H1 (cell line): ENCODE measurements at regions not wholly inside any gene's neighbourhood (a gene's known extent, or its start where the extent isn't known, plus 50 kb on each side); places are given as distances from the start of the nearest gene placed in this dataset.

Source experiments
- CTCF ChIA-PET: fragments of 300-600 bp; sonication (Branson Sonifier 250); formaldehyde crosslinking; loops from one replicate; lab custom pipeline; 2021; ENCODE audit not compliant: partially characterized antibody; lab: Charles Lee
- POLR2A ChIA-PET: fragments of 300-600 bp; sonication (Branson Sonifier 250); formaldehyde crosslinking; loops from one replicate; lab custom pipeline; 2021; ENCODE audit warnings: inconsistent platforms; ENCODE audit not compliant: partially characterized antibody; lab: Charles Lee
- DNase-seq, 2 experiments: peaks; one replicate each; pipeline versions ENCODE4 v3.0.0 to v3.0.0-alpha.2; 2010 to 2022; ENCODE audit warnings: low spot score in 2 of 2, low read depth in 1 of 2, mixed read lengths in 1 of 2
- FAIRE-seq: peaks from 2 replicates; lab custom pipeline; 2011; peaks lifted over from hg19 to GRCh38; lab: Jason Lieb, UNC
- H2AFZ ChIP-seq: 2 replicates; pipeline ENCODE4 v1.8.1; 2012; ENCODE audit warnings: low read length, inconsistent platforms
- H2AK5ac ChIP-seq: 2 replicates; pipeline ENCODE4 v1.6.1; 2013; ENCODE audit warnings: low read depth, low read length
- H2BK120ac ChIP-seq: replicated peaks from 2 replicates; pipeline ENCODE3; 2013; ENCODE audit warnings: low read depth, low read length, inconsistent platforms
- H2BK12ac ChIP-seq: 2 replicates; pipeline ENCODE4 v1.6.1; 2013; ENCODE audit warnings: low read depth, low read length
- H2BK15ac ChIP-seq: 2 replicates; pipeline ENCODE4 v1.6.1; 2013; ENCODE audit warnings: low read length
- H2BK20ac ChIP-seq: 2 replicates; pipeline ENCODE4 v1.6.1; 2013; ENCODE audit warnings: low read length
- H2BK5ac ChIP-seq: 2 replicates; pipeline ENCODE4 v1.6.1; 2013; ENCODE audit warnings: low read depth, low read length
- H3K14ac ChIP-seq: 2 replicates; pipeline ENCODE4 v1.6.1; 2013; ENCODE audit warnings: inconsistent platforms; ENCODE audit not compliant: insufficient read length
- H3K18ac ChIP-seq: 2 replicates; pipeline ENCODE4 v1.6.1; 2013; ENCODE audit warnings: low read length; ENCODE audit errors: extremely low read depth
- H3K23ac ChIP-seq: 2 replicates; pipeline ENCODE4 v1.6.1; 2013; ENCODE audit warnings: inconsistent platforms; ENCODE audit not compliant: insufficient read length
- H3K23me2 ChIP-seq: 2 replicates; pipeline ENCODE4 v1.6.1; 2013; ENCODE audit warnings: low read depth, low read length
- H3K27ac ChIP-seq: 2 replicates; pipeline ENCODE4 v1.6.1; 2011; ENCODE audit warnings: low read depth, low read length, inconsistent platforms
- H3K27me3 ChIP-seq, 4 experiments: replicated peaks in 1 of 4; 1 replicate in 1 of 4; 2 replicates in 3 of 4; pipeline versions ENCODE4 v1.6.1 to v1.8.1; 2011 to 2013; ENCODE audit warnings: low read length in 3 of 4, mild to moderate bottlenecking in 3 of 4, inconsistent platforms in 2 of 4, mixed read lengths in 2 of 4, moderate library complexity in 1 of 4; ENCODE audit not compliant: control insufficient read depth in 3 of 4, insufficient read depth in 3 of 4; ENCODE audit errors: extremely low read depth in 1 of 4
- H3K36me3 ChIP-seq, 4 experiments: 2 replicates each; pipeline versions ENCODE4 v1.6.1 to v1.8.1; 2011 to 2013; ENCODE audit warnings: mild to moderate bottlenecking in 4 of 4, low read length in 3 of 4, moderate library complexity in 2 of 4, control low read depth in 1 of 4, inconsistent platforms in 1 of 4; ENCODE audit not compliant: insufficient read depth in 4 of 4, control insufficient read depth in 2 of 4
- H3K4ac ChIP-seq: replicated peaks from 2 replicates; pipeline ENCODE3; 2013; ENCODE audit warnings: low read length, low read depth, mixed read lengths, inconsistent platforms; ENCODE audit not compliant: insufficient read length
- H3K4me1 ChIP-seq, 4 experiments: replicated peaks in 1 of 4; 1 replicate in 1 of 4; 2 replicates in 3 of 4; pipeline versions ENCODE4 v1.6.1 to v1.8.1; 2011 to 2013; ENCODE audit warnings: low read length in 3 of 4, inconsistent platforms in 2 of 4, mixed read lengths in 1 of 4; ENCODE audit not compliant: insufficient read depth in 4 of 4, control insufficient read depth in 3 of 4
- H3K4me2 ChIP-seq, 2 experiments: 2 replicates each; pipeline versions ENCODE4 v1.6.1 to v1.8.1; 2011 to 2013; ENCODE audit warnings: low read depth in 2 of 2, low read length in 2 of 2, control low read depth in 1 of 2, inconsistent platforms in 1 of 2, mild to moderate bottlenecking in 1 of 2; ENCODE audit not compliant: insufficient read depth in 1 of 2
- H3K4me3 ChIP-seq, 4 experiments: fragments of 200-600, 300-600 bp in 1 of 4; sonication (generic), shearing (Covaris generic), sonication (Bioruptor Twin) in 1 of 4; 2 replicates each; pipeline versions ENCODE4 v1.5.1 to v1.8.1; 2011 to 2016; ENCODE audit warnings: low read length in 4 of 4, low read depth in 3 of 4, control low read depth in 2 of 4, inconsistent platforms in 2 of 4, mild to moderate bottlenecking in 2 of 4, mixed read lengths in 1 of 4, moderate library complexity in 1 of 4; ENCODE audit not compliant: insufficient read depth in 2 of 4; ENCODE audit errors: extremely low read depth in 1 of 4
- H3K56ac ChIP-seq: replicated peaks from 2 replicates; pipeline ENCODE3; 2013; ENCODE audit warnings: low read depth, mild to moderate bottlenecking, mixed read lengths, low read length, inconsistent platforms; ENCODE audit not compliant: insufficient read length
- H3K79me1 ChIP-seq: 2 replicates; pipeline ENCODE4 v1.6.1; 2013; ENCODE audit warnings: low read depth, low read length, control low read depth
- H3K79me2 ChIP-seq, 2 experiments: 2 replicates each; pipeline versions ENCODE4 v1.6.1 to v1.8.1; 2012 to 2013; ENCODE audit warnings: low read length in 2 of 2, mild to moderate bottlenecking in 2 of 2, inconsistent platforms in 1 of 2; ENCODE audit not compliant: insufficient read depth in 2 of 2, control insufficient read depth in 1 of 2
- H3K9ac ChIP-seq, 4 experiments: replicated peaks in 1 of 4; 1 replicate in 1 of 4; 2 replicates in 3 of 4; pipeline versions ENCODE4 v1.6.1 to v1.8.1; 2011 to 2013; ENCODE audit warnings: low read depth in 3 of 4, low read length in 3 of 4, control low read depth in 2 of 4, mild to moderate bottlenecking in 2 of 4, moderate library complexity in 2 of 4, inconsistent platforms in 1 of 4; ENCODE audit errors: extremely low read depth in 1 of 4
- H3K9me3 ChIP-seq, 2 experiments: 2 replicates each; pipeline versions ENCODE4 v1.6.1 to v1.8.1; 2012 to 2013; ENCODE audit warnings: mild to moderate bottlenecking in 2 of 2, moderate library complexity in 2 of 2, control low read depth in 1 of 2, inconsistent platforms in 1 of 2, low read depth in 1 of 2, low read length in 1 of 2, mixed read lengths in 1 of 2; ENCODE audit not compliant: insufficient read depth in 2 of 2
- H4K20me1 ChIP-seq, 2 experiments: replicated peaks in 1 of 2; 2 replicates each; pipeline versions ENCODE3 to v1.8.1; 2011 to 2013; ENCODE audit warnings: inconsistent platforms in 2 of 2, low read length in 2 of 2, mild to moderate bottlenecking in 1 of 2; ENCODE audit not compliant: insufficient read depth in 2 of 2, control insufficient read depth in 1 of 2
- H4K5ac ChIP-seq: 2 replicates; pipeline ENCODE4 v1.6.1; 2013; ENCODE audit warnings: low read length, low read depth, mixed read lengths, inconsistent platforms; ENCODE audit not compliant: insufficient read length
- H4K8ac ChIP-seq: 2 replicates; pipeline ENCODE4 v1.8.0; 2013; ENCODE audit warnings: mild to moderate bottlenecking, moderate library complexity, low read length, inconsistent platforms; ENCODE audit not compliant: insufficient read depth; ENCODE audit errors: extremely low read depth
- H4K91ac ChIP-seq: replicated peaks from 2 replicates; pipeline ENCODE3; 2013; ENCODE audit warnings: low read length, mixed read lengths, inconsistent platforms; ENCODE audit not compliant: insufficient read length
- CBX8 ChIP-seq: fragments of 300-800, 300-1000 bp; sonication (generic); IDR thresholded peaks from 2 replicates; pipeline ENCODE4 v1.7.1; 2016; ENCODE audit warnings: low read depth, low read length, borderline replicate concordance
- CTBP2 ChIP-seq: IDR thresholded peaks from 2 replicates; pipeline ENCODE4 v1.7.0; 2011; ENCODE audit warnings: borderline replicate concordance, mild to moderate bottlenecking, moderate library complexity, mixed read lengths, low read length; ENCODE audit not compliant: insufficient read depth, insufficient read length
- GTF2F1 ChIP-seq: IDR thresholded peaks from 2 replicates; pipeline ENCODE4 v1.6.1; 2012; ENCODE audit warnings: low read depth, low read length, improper control_type of control experiment, borderline replicate concordance
- HDAC2 ChIP-seq, 2 experiments: fragments of 300-600 bp in 1 of 2; sonication (generic) in 1 of 2; IDR thresholded peaks; 2 replicates each; pipeline ENCODE4 v1.6.1; 2011 to 2012; ENCODE audit warnings: low read depth in 2 of 2, low read length in 2 of 2, mild to moderate bottlenecking in 2 of 2, moderate library complexity in 2 of 2, borderline replicate concordance in 1 of 2, inconsistent platforms in 1 of 2
- JUN ChIP-seq: IDR thresholded peaks from 2 replicates; pipeline ENCODE4 v1.6.1; 2011; ENCODE audit warnings: low read depth, mild to moderate bottlenecking, improper control_type of control experiment, low read length
- JUND ChIP-seq: IDR thresholded peaks from 2 replicates; pipeline ENCODE4 v1.6.1; 2011; ENCODE audit warnings: mild to moderate bottlenecking, improper control_type of control experiment, low read length
- RNF2 ChIP-seq: fragments of 200-900, 300-1000 bp; sonication (generic); IDR thresholded peaks from 2 replicates; pipeline ENCODE4 v1.7.1; 2016; ENCODE audit warnings: borderline replicate concordance, low read depth, mild to moderate bottlenecking, antibody characterized with exemption, low read length; ENCODE audit not compliant: poor library complexity, severe bottlenecking; ENCODE audit errors: missing control alignments
- SAP30 ChIP-seq: fragments of 300-600 bp; sonication (generic); IDR thresholded peaks from 2 replicates; pipeline ENCODE4 v1.7.1; 2012; ENCODE audit warnings: low read length, moderate library complexity, mild to moderate bottlenecking, inconsistent platforms; ENCODE audit not compliant: insufficient read depth, insufficient replicate concordance
- SRF ChIP-seq: IDR thresholded peaks from 2 replicates; pipeline ENCODE4 v1.6.1; 2011; ENCODE audit warnings: mild to moderate bottlenecking, low read depth, low read length, moderate library complexity
- TAF1 ChIP-seq: IDR thresholded peaks from 2 replicates; pipeline ENCODE4 v1.6.1; 2011; ENCODE audit warnings: mild to moderate bottlenecking, low read depth, low read length
- WGBS, 2 experiments: shearing (Covaris generic) in 1 of 2; methylation state at CpG; one replicate each; pipeline versions ENCODE4 v1.1.6 to v1.1.7; 2013 to 2015; ENCODE audit warnings: low lambda C conversion rate in 2 of 2, mixed read lengths in 2 of 2, inconsistent platforms in 1 of 2, low coverage in 1 of 2, missing lambda C conversion rate in 1 of 2; ENCODE audit not compliant: insufficient replicate concordance in 2 of 2, insufficient coverage in 1 of 2, insufficient read length in 1 of 2; ENCODE audit errors: extremely low coverage in 1 of 2, missing lambda C conversion rate in 1 of 2; 5-methylcytosine and 5-hydroxymethylcytosine counted together
- TF ChIP-seq, protein P1 (sequence below): IDR thresholded peaks from 2 replicates; pipeline ENCODE4 v1.6.1; 2012; ENCODE audit warnings: low read length, inconsistent platforms

DNA sequence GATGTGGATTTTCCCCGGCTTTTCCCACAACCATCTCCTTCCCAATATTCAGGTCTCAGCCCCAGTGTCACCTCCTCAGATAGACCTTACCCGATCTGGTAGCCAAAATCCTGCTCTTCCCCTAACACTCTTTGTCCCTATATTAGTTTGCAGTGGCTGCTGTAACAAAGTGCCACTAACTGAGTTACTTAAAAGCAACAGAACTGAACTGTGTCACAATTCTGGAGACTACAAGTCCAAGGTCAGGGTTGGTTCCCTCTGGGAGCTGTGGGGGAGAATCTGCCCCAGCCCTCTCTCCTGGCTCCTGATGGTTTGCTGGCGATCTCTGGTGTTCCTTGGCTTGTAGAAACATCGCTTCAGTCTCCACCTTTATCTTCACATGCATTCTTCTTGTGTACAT lies 64.0 kb downstream of the NENF start:
- POLR2A ChIA-PET: interaction anchor here (1.6 kb wide), 1 partner anchor 111 kb away, joined by 6 read pairs; the partner anchor contains the start of gene ATF3
- H3K9ac ChIP-seq: no peak overlapping the region
- H3K79me2 ChIP-seq: no peaks in the 10 kb centered on the region
- no peak overlapping the region for H3K27ac ChIP-seq
- no peak overlapping the region for H3K4me2 ChIP-seq
- no peak overlapping the region for H2BK5ac ChIP-seq
- no peak overlapping the region for H3K4me3 ChIP-seq
- H2BK120ac ChIP-seq: no peak overlapping the region
- H2AFZ ChIP-seq: no peak overlapping the region
- WGBS, 2 experiments: 96% methylated on average over 4 of the region's 4 CpGs; no CpG with 5 or more reads in 1 of the 2 experiments
- no peak overlapping the region for H2BK20ac ChIP-seq
- CTCF ChIA-PET: interaction anchor here (1.5 to 3.2 kb wide), 3 partner anchors 19 to 109 kb away, joined by 3 to 16 read pairs (median 3); no protein-coding TSS in a partner anchor
- DNase-seq: no peak
- no peaks in the 10 kb centered on the region for H3K4me1 ChIP-seq
- no peak overlapping the region for H4K91ac ChIP-seq
- no peak overlapping the region for H2BK15ac ChIP-seq
- H4K5ac ChIP-seq: no peak overlapping the region
- no peaks in the 10 kb centered on the region for H4K20me1 ChIP-seq
- H3K56ac ChIP-seq: no peak overlapping the region
- H2AK5ac ChIP-seq: no peak overlapping the region
- no peak overlapping the region for H4K8ac ChIP-seq
- H3K14ac ChIP-seq: no peak overlapping the region
- H3K27me3 ChIP-seq: no peaks in the 10 kb centered on the region; a peak in 1 of 7 replicates
- H3K23ac ChIP-seq: no peak overlapping the region
- no peak overlapping the region for H3K18ac ChIP-seq
- H2BK12ac ChIP-seq: no peak overlapping the region
- TF ChIP-seq GTF2F1: no peak
- no peak for TF ChIP-seq CBX8
- no peak for TF ChIP-seq SRF
- TF ChIP-seq, protein P1, sequence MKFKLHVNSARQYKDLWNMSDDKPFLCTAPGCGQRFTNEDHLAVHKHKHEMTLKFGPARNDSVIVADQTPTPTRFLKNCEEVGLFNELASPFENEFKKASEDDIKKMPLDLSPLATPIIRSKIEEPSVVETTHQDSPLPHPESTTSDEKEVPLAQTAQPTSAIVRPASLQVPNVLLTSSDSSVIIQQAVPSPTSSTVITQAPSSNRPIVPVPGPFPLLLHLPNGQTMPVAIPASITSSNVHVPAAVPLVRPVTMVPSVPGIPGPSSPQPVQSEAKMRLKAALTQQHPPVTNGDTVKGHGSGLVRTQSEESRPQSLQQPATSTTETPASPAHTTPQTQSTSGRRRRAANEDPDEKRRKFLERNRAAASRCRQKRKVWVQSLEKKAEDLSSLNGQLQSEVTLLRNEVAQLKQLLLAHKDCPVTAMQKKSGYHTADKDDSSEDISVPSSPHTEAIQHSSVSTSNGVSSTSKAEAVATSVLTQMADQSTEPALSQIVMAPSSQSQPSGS: no peak
- no peak for TF ChIP-seq JUND
- TF ChIP-seq HDAC2 (IDR thresholded peaks at IDR 0.05; ENCODE audit: borderline replicate concordance in 1 of 2, low read depth in 2 of 2, low read length in 2 of 2): no peak
- TF ChIP-seq TAF1: no peak
- no peak for TF ChIP-seq RNF2
- TF ChIP-seq SAP30: no peak
- TF ChIP-seq JUN: no peak
- TF ChIP-seq CTBP2: no peak
- TF ChIP-seq, all 59 proteins: peak for 0
- H3K4ac ChIP-seq: no peak overlapping the region
- H3K36me3 ChIP-seq: no peaks in the 10 kb centered on the region
- FAIRE-seq: no peak
- no peaks in the 10 kb centered on the region for H3K23me2 ChIP-seq
- H3K79me1 ChIP-seq: no peaks in the 10 kb centered on the region
- no peaks in the 10 kb centered on the region for H3K9me3 ChIP-seq
